T-cell (primary cell): ENCODE measurements at regions not wholly inside any gene's neighbourhood (a gene's known extent, or its start where the extent isn't known, plus 50 kb on each side); places are given as distances from the start of the nearest gene placed in this dataset.
"Not testable (repeated sequence)": the region's sequence is repeated elsewhere in the genome, so short reads cannot be mapped to it uniquely, and the experiment has no call there.

Experiments used
- ATAC-seq, 4 experiments: fragments of 200-7000 bp in 3 of 4; fragments of 150-1000 bp in 1 of 4; cut with Tn5 transposase; replicated peaks in 1 of 4; 1 replicate in 3 of 4; 2 replicates in 1 of 4; pipeline ENCODE4 v1.10.0; 2021; ENCODE audit warnings: moderate library complexity in 3 of 4, mild to moderate bottlenecking in 2 of 4, moderate number of reproducible peaks in 1 of 4
- CTCF ChIA-PET, 2 donors: fragments of 300-600 bp; sonication (Branson Sonifier 250); formaldehyde crosslinking; loops; one replicate each; lab custom pipeline; 2022; ENCODE audit warnings: antibody characterized with exemption in 2 of 2; lab: Charles Lee
- POLR2A ChIA-PET, 2 donors: fragments of 300-600 bp; sonication (Branson Sonifier 250); formaldehyde crosslinking; loops; one replicate each; lab custom pipeline; 2022; ENCODE audit warnings: antibody characterized with exemption in 2 of 2; lab: Charles Lee
- DNase-seq, 35 experiments: peaks; one replicate each; pipeline versions ENCODE4 v3.0.0 to v3.0.0-alpha.2; 2013 to 2023
- H3K27ac ChIP-seq: one replicate; pipeline ENCODE4 v1.5.1; 2013; ENCODE audit warnings: low read length
- H3K27me3 ChIP-seq, 2 experiments: replicated peaks in 1 of 2; 1 replicate in 1 of 2; 2 replicates in 1 of 2; pipeline versions ENCODE4 v1.6.1 to v1.7.0; 2013; ENCODE audit warnings: low read length in 1 of 2, mixed read lengths in 1 of 2; ENCODE audit not compliant: control insufficient read depth in 2 of 2, insufficient read depth in 2 of 2; ENCODE audit errors: extremely low read depth in 1 of 2
- H3K36me3 ChIP-seq, 2 donors: 1 replicate in 1 of 2; 2 replicates in 1 of 2; pipeline versions ENCODE4 v1.6.1 to v1.7.0; 2013; ENCODE audit warnings: low read length in 1 of 2; ENCODE audit not compliant: control insufficient read depth in 2 of 2, insufficient read depth in 1 of 2; ENCODE audit errors: extremely low read depth in 1 of 2
- H3K4me1 ChIP-seq, 2 experiments: 1 replicate in 1 of 2; 2 replicates in 1 of 2; pipeline versions ENCODE4 v1.6.1 to v1.7.0; 2013; ENCODE audit warnings: low read length in 2 of 2, mixed read lengths in 1 of 2; ENCODE audit not compliant: insufficient read depth in 2 of 2, control insufficient read depth in 1 of 2; ENCODE audit errors: extremely low read depth in 1 of 2
- H3K4me3 ChIP-seq, 2 donors: 1 replicate in 1 of 2; 2 replicates in 1 of 2; pipeline versions ENCODE4 v1.5.1 to v1.7.0; 2013; ENCODE audit warnings: mild to moderate bottlenecking in 2 of 2, low read length in 1 of 2, moderate library complexity in 1 of 2; ENCODE audit not compliant: control insufficient read depth in 1 of 2; ENCODE audit errors: extremely low read depth in 1 of 2
- H3K9me3 ChIP-seq: 2 replicates; pipeline ENCODE4 v1.7.0; 2013
- H3K27ac Mint-ChIP-seq, 2 donors: one replicate each; pipeline ENCODE4 v1.8.0; 2020 to 2021; ENCODE audit warnings: mild to moderate bottlenecking in 2 of 2, mixed read lengths in 2 of 2
- H3K27me3 Mint-ChIP-seq, 2 donors: one replicate each; pipeline ENCODE4 v1.8.0; 2021 to 2022; ENCODE audit warnings: mixed read lengths in 2 of 2
- H3K36me3 Mint-ChIP-seq: one replicate; pipeline ENCODE4 v1.8.0; 2021; ENCODE audit warnings: mixed read lengths
- H3K4me1 Mint-ChIP-seq, 3 donors: one replicate each; pipeline ENCODE4 v1.8.0; 2020 to 2022; ENCODE audit warnings: mixed read lengths in 3 of 3, mild to moderate bottlenecking in 1 of 3
- H3K4me3 Mint-ChIP-seq, 3 donors: one replicate each; pipeline ENCODE4 v1.8.0; 2020 to 2022; ENCODE audit warnings: mild to moderate bottlenecking in 3 of 3, mixed read lengths in 3 of 3, moderate library complexity in 3 of 3
- H3K9me3 Mint-ChIP-seq, 3 donors: one replicate each; pipeline ENCODE4 v1.8.0; 2020 to 2022; ENCODE audit warnings: mixed read lengths in 3 of 3
- WGBS: methylation state at CpG from one replicate; pipeline ENCODE4 v1.1.5; 2013; ENCODE audit warnings: missing lambda C conversion rate; ENCODE audit not compliant: insufficient coverage; 5-methylcytosine and 5-hydroxymethylcytosine counted together

- peaks cover 0 to 20% of the 10 kb centered on the region in 2 donors for H3K27me3 Mint-ChIP-seq
These were observed 116.7 kb upstream of the TMEM164 start for GRCh38 chrX:109886122-109886761.

GRCh38 chrX:109889289-109890006, 113.5 kb upstream of the TMEM164 start:
- H3K9me3 ChIP-seq: no peaks in the 10 kb centered on the region
- H3K27me3 ChIP-seq: no peaks in the 10 kb centered on the region
- CTCF ChIA-PET: interaction anchor here in 1 of 2 donors (0.5 to 1.8 kb wide), 4 partner anchors 26 to 404 kb away, joined by 3 to 5 read pairs (median 4); no protein-coding TSS in a partner anchor
- H3K36me3 ChIP-seq: no peaks in the 10 kb centered on the region
- H3K4me1 ChIP-seq: no peaks in the 10 kb centered on the region
- peaks cover 0 to 15% of the 10 kb centered on the region in 2 donors for H3K27me3 Mint-ChIP-seq
- H3K4me3 ChIP-seq: no peak overlapping the region
- POLR2A ChIA-PET: no interaction called here
- peaks cover 0 to 8% (median 2%) of the 10 kb centered on the region in 3 donors for H3K4me1 Mint-ChIP-seq
- no peaks in the 10 kb centered on the region for H3K36me3 Mint-ChIP-seq
- H3K27ac Mint-ChIP-seq: no peak overlapping the region
- no peak overlapping the region for H3K4me3 Mint-ChIP-seq
- H3K27ac ChIP-seq: no peak overlapping the region
- ATAC-seq (no peak), DNase-seq (peak in 1 of 35 experiments; percentile 12)
- WGBS: no CpG with 5 or more reads among the region's 4 CpGs
- H3K9me3 Mint-ChIP-seq: no peaks in the 10 kb centered on the region

More at GRCh38 chrX:109886122-109886761, 116.7 kb upstream of the TMEM164 start:
- H3K4me3 ChIP-seq: no peak overlapping the region
- H3K27me3 ChIP-seq: no peaks in the 10 kb centered on the region
- ATAC-seq (no peak), DNase-seq (peak in 17 of 35 experiments; percentile 1 to 47 (median 7))
- H3K4me3 Mint-ChIP-seq: no peak overlapping the region
- no peak overlapping the region for H3K27ac ChIP-seq
- no peaks in the 10 kb centered on the region for H3K36me3 Mint-ChIP-seq
- CTCF ChIA-PET: interaction anchor here (0.7 to 0.9 kb wide), 3 partner anchors 29 to 1649 kb away, joined by 3 to 4 read pairs (median 3); no protein-coding TSS in a partner anchor
- H3K4me1 ChIP-seq: no peaks in the 10 kb centered on the region
- WGBS: no CpG with 5 or more reads among the region's 4 CpGs
- H3K4me1 Mint-ChIP-seq: peaks cover 0 to 8% (median 2%) of the 10 kb centered on the region in 3 donors
- POLR2A ChIA-PET: no interaction called here
- no peaks in the 10 kb centered on the region for H3K9me3 Mint-ChIP-seq
- H3K27ac Mint-ChIP-seq: no peak overlapping the region
- no peaks in the 10 kb centered on the region for H3K9me3 ChIP-seq
- no peaks in the 10 kb centered on the region for H3K36me3 ChIP-seq

- no peaks in the 10 kb centered on the region for H3K27me3 ChIP-seq
- ATAC-seq: no peak
- H3K27ac ChIP-seq: no peak overlapping the region
- H3K36me3 ChIP-seq: no peaks in the 10 kb centered on the region
- Mint-ChIP-seq H3K27ac (no peak overlapping the region), H3K36me3 (no peaks in the 10 kb centered on the region), H3K4me1 (peaks cover 0 to 8% (median 2%) of the 10 kb centered on the region in 3 donors), H3K9me3 (no peaks in the 10 kb centered on the region), H3K27me3 (peaks cover 0 to 15% of the 10 kb centered on the region in 2 donors), H3K4me3 (no peak overlapping the region)
- WGBS: 86% methylated on average over 2 of the region's 3 CpGs
- no peak for DNase-seq
- H3K9me3 ChIP-seq: no peaks in the 10 kb centered on the region
- H3K4me1 ChIP-seq: no peaks in the 10 kb centered on the region
- no peak overlapping the region for H3K4me3 ChIP-seq
- ChIA-PET CTCF (interaction anchor here (0.5 to 1.8 kb wide), 11 partner anchors 35 to 405 kb away, joined by 3 to 24 read pairs (median 4); no protein-coding TSS in a partner anchor), POLR2A (no interaction called here)
These were observed 112.6 kb upstream of the TMEM164 start for GRCh38 chrX:109890300-109890699.

- H3K4me1 Mint-ChIP-seq: peaks cover 0 to 8% (median 2%) of the 10 kb centered on the region in 3 donors
- H3K27ac ChIP-seq: no peak overlapping the region
- H3K4me3 Mint-ChIP-seq: no peak overlapping the region
- no CpG with 5 or more reads among the region's 7 CpGs for WGBS
- H3K4me1 ChIP-seq: no peaks in the 10 kb centered on the region
- H3K27me3 Mint-ChIP-seq: peaks cover 0 to 12% of the 10 kb centered on the region in 2 donors
- H3K36me3 ChIP-seq: no peaks in the 10 kb centered on the region
- no peak overlapping the region for H3K4me3 ChIP-seq
- CTCF ChIA-PET: interaction anchor here (0.6 to 1.8 kb wide), 20 partner anchors 14 to 407 kb away, joined by 3 to 24 read pairs (median 4); no protein-coding TSS in a partner anchor
- H3K9me3 Mint-ChIP-seq: no peaks in the 10 kb centered on the region
- no peak overlapping the region for H3K27ac Mint-ChIP-seq
- DNase-seq (peak in 30 of 35 experiments; percentile 4 to 63 (median 26)), ATAC-seq (peak; percentile 42 to 60 (median 45))
- H3K36me3 Mint-ChIP-seq: no peaks in the 10 kb centered on the region
- H3K27me3 ChIP-seq: no peaks in the 10 kb centered on the region
- POLR2A ChIA-PET: no interaction called here
- no peaks in the 10 kb centered on the region for H3K9me3 ChIP-seq
These were observed 111.9 kb upstream of the TMEM164 start for GRCh38 chrX:109890910-109891502.

- H3K9me3 ChIP-seq, ATAC-seq, H3K36me3 Mint-ChIP-seq, H3K36me3 ChIP-seq, DNase-seq, CTCF ChIA-PET, H3K4me1 Mint-ChIP-seq, POLR2A ChIA-PET, H3K9me3 Mint-ChIP-seq, H3K4me3 Mint-ChIP-seq, H3K4me3 ChIP-seq, H3K27me3 ChIP-seq, H3K4me1 ChIP-seq, H3K27ac ChIP-seq, H3K27ac Mint-ChIP-seq: not testable (repeated sequence)
- no CpG with 5 or more reads among the region's 1 CpG for WGBS
- peaks cover 5 to 15% of the 10 kb centered on the region in 2 donors for H3K27me3 Mint-ChIP-seq
These were observed 106.9 kb upstream of the TMEM164 start for GRCh38 chrX:109896024-109896423.

- no peak overlapping the region for H3K27ac ChIP-seq
- H3K4me3 Mint-ChIP-seq: no peak overlapping the region
- H3K36me3 Mint-ChIP-seq: peaks cover 3% of the 10 kb centered on the region
- H3K9me3 ChIP-seq: no peaks in the 10 kb centered on the region
- H3K4me1 Mint-ChIP-seq: peaks cover 0 to 3% (median 0%) of the 10 kb centered on the region in 3 donors
- H3K36me3 ChIP-seq: no peaks in the 10 kb centered on the region
- ChIA-PET CTCF (no interaction called here), POLR2A (no interaction called here)
- DNase-seq (no peak), ATAC-seq (no peak)
- H3K9me3 Mint-ChIP-seq: no peaks in the 10 kb centered on the region
- no peaks in the 10 kb centered on the region for H3K4me1 ChIP-seq
- H3K27ac Mint-ChIP-seq: no peak overlapping the region
- H3K27me3 ChIP-seq: no peaks in the 10 kb centered on the region
- no CpG with 5 or more reads among the region's 4 CpGs for WGBS
- no peak overlapping the region for H3K4me3 ChIP-seq
- peaks cover 20 to 43% of the 10 kb centered on the region in 2 donors for H3K27me3 Mint-ChIP-seq
These were observed 100.2 kb upstream of the TMEM164 start for GRCh38 chrX:109902665-109903064.
